A549 (cell line): ENCODE measurements at regions not wholly inside any gene's neighbourhood (a gene's known extent, or its start where the extent isn't known, plus 50 kb on each side); places are given as distances from the start of the nearest gene placed in this dataset.
A peak's percentile ranks its signal among the peaks of the same experiment; 100 is the strongest.

Experiments
- ATAC-seq, 2 experiments: fragments of 200-7000 bp in 1 of 2; fragments of >200 bp in 1 of 2; cut with Nextera tagmentation in 1 of 2; cut with Tn5 transposase in 1 of 2; 3 replicates each; pipeline versions ENCODE4 v1.8.0 to v1.9.1; 2018 to 2020; ENCODE audit warnings: mild to moderate bottlenecking in 1 of 2, moderate library complexity in 1 of 2
- CTCF ChIA-PET: fragments of 300-600 bp; sonication (Branson Sonifier 250); formaldehyde crosslinking; extraction: SDS; loops from one replicate; lab custom pipeline; 2021; ENCODE audit warnings: antibody characterized with exemption, inconsistent platforms; lab: Yijun Ruan, JAX
- POLR2A ChIA-PET: fragments of 350-600 bp; formaldehyde crosslinking; extraction: SDS; loops from one replicate; lab custom pipeline; 2021; ENCODE audit warnings: antibody characterized with exemption, inconsistent platforms; lab: Yijun Ruan, JAX
- DNase-seq, 2 experiments: peaks; one replicate each; pipeline versions ENCODE4 v3.0.0 to v3.0.0-alpha.2; 2011 to 2016; ENCODE audit warnings: low read depth in 1 of 2, low spot score in 1 of 2
- FAIRE-seq: peaks from 2 replicates; lab custom pipeline; 2011; peaks lifted over from hg19 to GRCh38; lab: Jason Lieb, UNC
- H3K27ac ChIP-seq, 2 experiments: fragments of >200 bp; sonication (Bioruptor Twin); formaldehyde crosslinking; 3 replicates each; pipeline ENCODE4 v1.5.1; 2016 to 2017
- H3K4me1 ChIP-seq: fragments of >200 bp; sonication (Bioruptor Twin); formaldehyde crosslinking; 3 replicates; pipeline ENCODE4 v1.6.1; 2016
- H3K4me2 ChIP-seq: fragments of >200 bp; sonication (Bioruptor Twin); formaldehyde crosslinking; 3 replicates; pipeline ENCODE4 v1.6.1; 2016
- H3K4me3 ChIP-seq: fragments of >200 bp; sonication (Bioruptor Twin); formaldehyde crosslinking; 3 replicates; pipeline ENCODE4 v1.5.1; 2016
- H3K9me3 ChIP-seq: fragments of >200 bp; sonication (Bioruptor Twin); formaldehyde crosslinking; 3 replicates; pipeline ENCODE4 v1.6.1; 2016
- ATOH8 ChIP-seq: fragments of 250-450 bp; sonication (Bioruptor Pico); IDR thresholded peaks from 2 replicates; pipeline ENCODE4 v1.5.0; 2020; ENCODE audit warnings: low read depth, mild to moderate bottlenecking, moderate library complexity
- BCL3 ChIP-seq: fragments of >200 bp; sonication (Bioruptor Twin); formaldehyde crosslinking; IDR thresholded peaks from 3 replicates; pipeline ENCODE4 v1.6.1; 2016
- BHLHE40 ChIP-seq: IDR thresholded peaks from 2 replicates; pipeline ENCODE4 v1.6.1; 2012; ENCODE audit warnings: low read depth, low read length, inconsistent platforms
- CHD2 ChIP-seq: fragments of 150-350 bp; IDR thresholded peaks from 2 replicates; pipeline ENCODE4 v1.6.1; 2014; ENCODE audit warnings: low read length; ENCODE audit not compliant: partially characterized antibody
- CHD4 ChIP-seq: fragments of 200-600 bp; sonication (generic); IDR thresholded peaks from 2 replicates; pipeline ENCODE4 v1.6.1; 2016; ENCODE audit warnings: antibody characterized with exemption, mild to moderate bottlenecking, borderline replicate concordance
- EP300 ChIP-seq, 2 experiments: fragments of >200 bp; sonication (Bioruptor Twin); formaldehyde crosslinking; IDR thresholded peaks; 2 replicates in 1 of 2; 3 replicates in 1 of 2; pipeline ENCODE4 v1.6.1; 2016 to 2017
- GATA3 ChIP-seq: IDR thresholded peaks from 2 replicates; pipeline ENCODE4 v1.6.1; 2012; ENCODE audit warnings: borderline replicate concordance
- HDAC2 ChIP-seq: fragments of 200-600 bp; sonication (generic); IDR thresholded peaks from 2 replicates; pipeline ENCODE4 v1.6.1; 2016
- HEYL ChIP-seq: fragments of 250-450 bp; sonication (Bioruptor Pico); IDR thresholded peaks from 2 replicates; pipeline ENCODE4 v1.8.0; 2021; ENCODE audit warnings: mild to moderate bottlenecking, moderate library complexity
- MAZ ChIP-seq: fragments of 150-350 bp; IDR thresholded peaks from 2 replicates; pipeline ENCODE4 v1.6.1; 2014; ENCODE audit warnings: antibody characterized with exemption, low read depth, low read length, borderline replicate concordance
- MYC ChIP-seq: IDR thresholded peaks from 2 replicates; pipeline ENCODE4 v1.6.1; 2012; ENCODE audit warnings: mild to moderate bottlenecking, inconsistent platforms, low read length, improper control_type of control experiment, borderline replicate concordance
- TFCP2L1 ChIP-seq: fragments of 250-450 bp; sonication (Bioruptor Pico); IDR thresholded peaks from 2 replicates; pipeline ENCODE4 v1.5.0; 2021; ENCODE audit warnings: mild to moderate bottlenecking
- TP53 ChIP-seq: fragments of 250-450 bp; sonication (Bioruptor Pico); IDR thresholded peaks from 2 replicates; pipeline ENCODE4 v1.5.0; 2021; ENCODE audit warnings: mild to moderate bottlenecking, moderate library complexity
- ZNF302 ChIP-seq: fragments of 250-450 bp; sonication (Bioruptor Pico); IDR thresholded peaks from 2 replicates; pipeline ENCODE4 v1.9.0; 2021; ENCODE audit warnings: inconsistent platforms, mild to moderate bottlenecking, moderate library complexity
- WGBS: methylation state at CpG from one replicate; pipeline ENCODE4 v1.1.6; 2017; ENCODE audit errors: missing lambda C conversion rate; 5-methylcytosine and 5-hydroxymethylcytosine counted together
- TF ChIP-seq, protein P1 (sequence below): IDR thresholded peaks from 2 replicates; pipeline ENCODE4 v1.6.1; 2012; ENCODE audit warnings: low read depth, borderline replicate concordance
- TF ChIP-seq, protein P2 (sequence below): fragments of 250-450 bp; sonication (Bioruptor Pico); IDR thresholded peaks from 2 replicates; pipeline ENCODE4 v1.5.0; 2021; ENCODE audit warnings: mild to moderate bottlenecking, moderate library complexity, borderline replicate concordance
- TF ChIP-seq, protein P3 (sequence below): fragments of 150-350 bp; IDR thresholded peaks from 2 replicates; pipeline ENCODE4 v1.6.1; 2014; ENCODE audit warnings: low read depth, mild to moderate bottlenecking, low read length

GRCh38 chrX:127112726-127113125 lies 293.2 kb downstream of the PRR32 start:
- Histone ChIP-seq H3K4me3 (no peak overlapping the region), H3K4me2 (no peak overlapping the region), H3K27ac (no peak overlapping the region), H3K4me1 (no peaks in the 10 kb centered on the region), H3K9me3 (no peaks in the 10 kb centered on the region)
- ChIA-PET POLR2A (no interaction called here), CTCF (no interaction called here)
- TF ChIP-seq GATA3: no peak
- DNase-seq: no peak
- no peak for ATAC-seq
- peak; percentile 28 for FAIRE-seq
- 0% methylated on average over 3 of the region's 3 CpGs for WGBS

DNA sequence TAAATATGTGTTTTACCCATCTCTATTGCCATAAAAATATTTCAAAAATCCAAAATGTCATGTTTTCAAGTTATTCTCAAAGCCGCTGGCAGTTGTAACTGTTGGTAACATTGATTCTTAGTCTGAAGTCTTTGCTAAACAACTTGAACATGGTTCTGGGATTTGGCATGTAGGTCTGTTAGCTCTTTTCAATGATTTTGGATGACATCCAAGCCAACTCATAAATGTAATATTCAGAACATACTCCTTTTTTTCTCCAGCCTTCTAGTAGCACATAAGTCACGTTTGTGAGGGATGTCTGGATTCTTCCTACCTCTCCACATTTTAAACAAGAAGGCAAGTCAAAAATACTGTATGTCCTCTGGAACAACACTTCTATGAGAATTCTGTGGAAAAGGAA lies 305.3 kb downstream of the PRR32 start:
- DNase-seq (no peak), ATAC-seq (no peak), FAIRE-seq (no peak)
- ChIA-PET CTCF (no interaction called here), POLR2A (no interaction called here)
- WGBS: 4% methylated on average over 2 of the region's 2 CpGs
- no peak overlapping the region for H3K4me2 ChIP-seq
- H3K9me3 ChIP-seq: no peaks in the 10 kb centered on the region
- no peak overlapping the region for H3K4me3 ChIP-seq
- TF ChIP-seq, protein P1, sequence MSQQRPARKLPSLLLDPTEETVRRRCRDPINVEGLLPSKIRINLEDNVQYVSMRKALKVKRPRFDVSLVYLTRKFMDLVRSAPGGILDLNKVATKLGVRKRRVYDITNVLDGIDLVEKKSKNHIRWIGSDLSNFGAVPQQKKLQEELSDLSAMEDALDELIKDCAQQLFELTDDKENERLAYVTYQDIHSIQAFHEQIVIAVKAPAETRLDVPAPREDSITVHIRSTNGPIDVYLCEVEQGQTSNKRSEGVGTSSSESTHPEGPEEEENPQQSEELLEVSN: no peak
- TF ChIP-seq HDAC2 (no peak), BHLHE40 (no peak), ATOH8 (CRISPR knock-in tag) (no peak)
- TF ChIP-seq, protein P2, sequence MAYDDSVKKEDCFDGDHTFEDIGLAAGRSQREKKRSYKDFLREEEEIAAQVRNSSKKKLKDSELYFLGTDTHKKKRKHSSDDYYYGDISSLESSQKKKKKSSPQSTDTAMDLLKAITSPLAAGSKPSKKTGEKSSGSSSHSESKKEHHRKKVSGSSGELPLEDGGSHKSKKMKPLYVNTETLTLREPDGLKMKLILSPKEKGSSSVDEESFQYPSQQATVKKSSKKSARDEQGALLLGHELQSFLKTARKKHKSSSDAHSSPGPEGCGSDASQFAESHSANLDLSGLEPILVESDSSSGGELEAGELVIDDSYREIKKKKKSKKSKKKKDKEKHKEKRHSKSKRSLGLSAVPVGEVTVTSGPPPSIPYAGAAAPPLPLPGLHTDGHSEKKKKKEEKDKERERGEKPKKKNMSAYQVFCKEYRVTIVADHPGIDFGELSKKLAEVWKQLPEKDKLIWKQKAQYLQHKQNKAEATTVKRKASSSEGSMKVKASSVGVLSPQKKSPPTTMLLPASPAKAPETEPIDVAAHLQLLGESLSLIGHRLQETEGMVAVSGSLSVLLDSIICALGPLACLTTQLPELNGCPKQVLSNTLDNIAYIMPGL (CRISPR knock-in tag): no peak
- H3K4me1 ChIP-seq: no peaks in the 10 kb centered on the region
- H3K27ac ChIP-seq: no peak overlapping the region

GRCh38 chrX:127128282-127128681 lies 308.8 kb downstream of the PRR32 start:
- CTCF ChIA-PET: no interaction called here

More at GRCh38 chrX:127128282-127128681, 308.8 kb downstream of the PRR32 start:
- H3K27ac ChIP-seq: no peak overlapping the region
- TF ChIP-seq CHD2 (no peak), ATOH8 (CRISPR knock-in tag) (no peak), EP300 (IDR thresholded peaks at IDR 0.05) (no peak), BCL3 (no peak), HEYL (CRISPR knock-in tag) (no peak), ZNF302 (CRISPR knock-in tag) (no peak), CHD4 (no peak), MAZ (no peak), TFCP2L1 (CRISPR knock-in tag) (no peak), TP53 (CRISPR knock-in tag) (no peak), MYC (no peak)
- TF ChIP-seq, protein P3, sequence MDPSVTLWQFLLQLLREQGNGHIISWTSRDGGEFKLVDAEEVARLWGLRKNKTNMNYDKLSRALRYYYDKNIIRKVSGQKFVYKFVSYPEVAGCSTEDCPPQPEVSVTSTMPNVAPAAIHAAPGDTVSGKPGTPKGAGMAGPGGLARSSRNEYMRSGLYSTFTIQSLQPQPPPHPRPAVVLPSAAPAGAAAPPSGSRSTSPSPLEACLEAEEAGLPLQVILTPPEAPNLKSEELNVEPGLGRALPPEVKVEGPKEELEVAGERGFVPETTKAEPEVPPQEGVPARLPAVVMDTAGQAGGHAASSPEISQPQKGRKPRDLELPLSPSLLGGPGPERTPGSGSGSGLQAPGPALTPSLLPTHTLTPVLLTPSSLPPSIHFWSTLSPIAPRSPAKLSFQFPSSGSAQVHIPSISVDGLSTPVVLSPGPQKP: no peak
- no peak overlapping the region for H3K4me3 ChIP-seq
- POLR2A ChIA-PET: no interaction called here
- no peaks in the 10 kb centered on the region for H3K9me3 ChIP-seq
- WGBS: 13% methylated on average over 4 of the region's 5 CpGs
- H3K4me1 ChIP-seq: no peaks in the 10 kb centered on the region
- FAIRE-seq (no peak), DNase-seq (no peak), ATAC-seq (no peak)
- H3K4me2 ChIP-seq: no peak overlapping the region
